ENCODE measurements at regions not wholly inside any gene's neighbourhood (a gene's known extent, or its start where the extent isn't known, plus 50 kb on each side); places are given as distances from the start of the nearest gene placed in this dataset.

- TF ChIP-seq CHD7 (IDR thresholded peaks at IDR 0.05; ENCODE audit: insufficient replicate concordance, low read length): no peak
Measured at GRCh38 chr5:96236831-96237230, 196.2 kb downstream of the PCSK1 start (continued).

All from H1 (cell line).